ENCODE measurements at regions not wholly inside any gene's neighbourhood (a gene's known extent, or its start where the extent isn't known, plus 50 kb on each side); places are given as distances from the start of the nearest gene placed in this dataset.

DNA sequence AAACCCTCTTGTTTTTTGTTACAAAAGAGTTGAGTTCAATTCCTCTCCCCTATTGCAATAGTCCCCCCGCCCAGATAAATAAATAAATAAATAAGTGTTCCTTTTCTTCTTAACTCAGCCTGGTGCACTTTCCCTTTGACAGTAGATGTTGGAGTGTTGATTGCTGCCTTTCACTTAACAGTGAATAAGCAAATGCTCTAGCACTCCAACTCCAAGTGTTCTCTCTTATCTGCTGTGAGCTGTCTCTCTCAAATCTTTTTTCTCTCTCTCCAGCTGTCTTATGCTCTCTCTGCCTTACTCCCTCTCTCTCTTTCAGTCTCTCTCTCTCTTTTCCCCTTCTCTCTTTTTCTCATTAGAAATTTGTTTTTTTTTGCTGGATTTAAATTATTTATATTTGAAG is 216.7 kb downstream of the TMX3 start:
- TF ChIP-seq, protein P1, sequence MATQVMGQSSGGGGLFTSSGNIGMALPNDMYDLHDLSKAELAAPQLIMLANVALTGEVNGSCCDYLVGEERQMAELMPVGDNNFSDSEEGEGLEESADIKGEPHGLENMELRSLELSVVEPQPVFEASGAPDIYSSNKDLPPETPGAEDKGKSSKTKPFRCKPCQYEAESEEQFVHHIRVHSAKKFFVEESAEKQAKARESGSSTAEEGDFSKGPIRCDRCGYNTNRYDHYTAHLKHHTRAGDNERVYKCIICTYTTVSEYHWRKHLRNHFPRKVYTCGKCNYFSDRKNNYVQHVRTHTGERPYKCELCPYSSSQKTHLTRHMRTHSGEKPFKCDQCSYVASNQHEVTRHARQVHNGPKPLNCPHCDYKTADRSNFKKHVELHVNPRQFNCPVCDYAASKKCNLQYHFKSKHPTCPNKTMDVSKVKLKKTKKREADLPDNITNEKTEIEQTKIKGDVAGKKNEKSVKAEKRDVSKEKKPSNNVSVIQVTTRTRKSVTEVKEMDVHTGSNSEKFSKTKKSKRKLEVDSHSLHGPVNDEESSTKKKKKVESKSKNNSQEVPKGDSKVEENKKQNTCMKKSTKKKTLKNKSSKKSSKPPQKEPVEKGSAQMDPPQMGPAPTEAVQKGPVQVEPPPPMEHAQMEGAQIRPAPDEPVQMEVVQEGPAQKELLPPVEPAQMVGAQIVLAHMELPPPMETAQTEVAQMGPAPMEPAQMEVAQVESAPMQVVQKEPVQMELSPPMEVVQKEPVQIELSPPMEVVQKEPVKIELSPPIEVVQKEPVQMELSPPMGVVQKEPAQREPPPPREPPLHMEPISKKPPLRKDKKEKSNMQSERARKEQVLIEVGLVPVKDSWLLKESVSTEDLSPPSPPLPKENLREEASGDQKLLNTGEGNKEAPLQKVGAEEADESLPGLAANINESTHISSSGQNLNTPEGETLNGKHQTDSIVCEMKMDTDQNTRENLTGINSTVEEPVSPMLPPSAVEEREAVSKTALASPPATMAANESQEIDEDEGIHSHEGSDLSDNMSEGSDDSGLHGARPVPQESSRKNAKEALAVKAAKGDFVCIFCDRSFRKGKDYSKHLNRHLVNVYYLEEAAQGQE (IDR thresholded peaks at IDR 0.05; ENCODE audit: insufficient read depth in 1 of 2, low read depth in 2 of 2, low read length in 2 of 2), result no peak
- no peak for TF ChIP-seq FOXP2 (optimal IDR thresholded peaks at IDR 0.05; ENCODE audit: borderline replicate concordance, extremely low read depth, extremely low read length, insufficient read depth)
- no peak for TF ChIP-seq POLR2AphosphoS5 (IDR thresholded peaks at IDR 0.05; ENCODE audit: low read depth, low read length)
- TF ChIP-seq TAF1 (IDR thresholded peaks at IDR 0.05; ENCODE audit: borderline replicate concordance, insufficient read depth, low read length), result no peak
- TF ChIP-seq SIN3A (IDR thresholded peaks at IDR 0.05; ENCODE audit: borderline replicate concordance, insufficient read depth, low read length), result no peak

DNA sequence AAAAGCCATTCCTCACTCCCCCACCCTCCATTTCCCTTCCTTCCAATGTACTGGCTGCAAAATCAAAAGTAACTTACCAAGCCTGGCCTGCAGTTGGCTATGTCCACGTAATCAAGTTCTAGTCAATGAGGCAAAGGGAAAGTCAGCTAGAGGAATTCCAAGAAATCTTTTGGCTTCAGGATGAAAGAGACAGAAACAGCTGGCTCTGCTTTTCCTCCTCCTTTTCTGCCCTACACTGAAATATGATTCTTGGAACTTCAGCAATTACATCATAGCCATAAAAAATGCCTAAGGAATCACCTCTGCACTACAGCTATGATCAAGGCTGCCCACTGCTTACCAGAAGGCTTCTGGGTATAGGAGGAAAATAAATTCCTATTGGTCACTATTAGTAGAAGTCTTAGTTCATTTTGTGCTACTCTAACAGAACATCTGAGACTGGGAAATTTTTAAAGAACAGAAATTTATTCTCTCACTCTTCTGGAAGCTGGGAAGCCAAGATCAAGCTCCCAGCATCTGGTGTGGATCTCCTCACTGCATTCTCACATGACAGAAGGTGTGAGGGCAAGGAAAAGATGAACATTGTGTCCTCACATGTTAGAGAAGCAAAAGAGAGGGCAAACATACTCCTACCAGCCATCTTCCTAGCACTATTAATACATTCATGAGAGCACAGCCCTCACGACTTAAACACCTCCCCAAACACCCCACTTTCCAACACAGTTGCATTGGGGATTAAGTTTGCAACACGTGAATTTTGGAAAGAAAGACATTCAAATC is 219.9 kb downstream of the TMX3 start:
- TF ChIP-seq POLR2AphosphoS5 (IDR thresholded peaks at IDR 0.05; ENCODE audit: low read depth, low read length), result no peak
- no peak for TF ChIP-seq SIN3A (IDR thresholded peaks at IDR 0.05; ENCODE audit: borderline replicate concordance, insufficient read depth, low read length)
- TF ChIP-seq FOXP2 (optimal IDR thresholded peaks at IDR 0.05; ENCODE audit: borderline replicate concordance, extremely low read depth, extremely low read length, insufficient read depth), result no peak
- TF ChIP-seq TAF1 (IDR thresholded peaks at IDR 0.05; ENCODE audit: borderline replicate concordance, insufficient read depth, low read length), result no peak
- TF ChIP-seq, protein P1 (IDR thresholded peaks at IDR 0.05; ENCODE audit: insufficient read depth in 1 of 2, low read depth in 2 of 2, low read length in 2 of 2), result no peak

GRCh38 chr18:68489013-68489792 is 225.7 kb downstream of the TMX3 start:
- TF ChIP-seq POLR2AphosphoS5 (IDR thresholded peaks at IDR 0.05; ENCODE audit: low read depth, low read length), result no peak
- TF ChIP-seq, protein P1 (IDR thresholded peaks at IDR 0.05; ENCODE audit: insufficient read depth in 1 of 2, low read depth in 2 of 2, low read length in 2 of 2), result no peak
- no peak for TF ChIP-seq SIN3A (IDR thresholded peaks at IDR 0.05; ENCODE audit: borderline replicate concordance, insufficient read depth, low read length)
- TF ChIP-seq TAF1 (IDR thresholded peaks at IDR 0.05; ENCODE audit: borderline replicate concordance, insufficient read depth, low read length), result no peak
- no peak for TF ChIP-seq FOXP2 (optimal IDR thresholded peaks at IDR 0.05; ENCODE audit: borderline replicate concordance, extremely low read depth, extremely low read length, insufficient read depth)

GRCh38 chr18:68484241-68484640 is 230.7 kb downstream of the TMX3 start:
- TF ChIP-seq SIN3A (IDR thresholded peaks at IDR 0.05; ENCODE audit: borderline replicate concordance, insufficient read depth, low read length) (no peak), POLR2AphosphoS5 (IDR thresholded peaks at IDR 0.05; ENCODE audit: low read depth, low read length) (no peak), FOXP2 (optimal IDR thresholded peaks at IDR 0.05; ENCODE audit: borderline replicate concordance, extremely low read depth, extremely low read length, insufficient read depth) (no peak)

DNA sequence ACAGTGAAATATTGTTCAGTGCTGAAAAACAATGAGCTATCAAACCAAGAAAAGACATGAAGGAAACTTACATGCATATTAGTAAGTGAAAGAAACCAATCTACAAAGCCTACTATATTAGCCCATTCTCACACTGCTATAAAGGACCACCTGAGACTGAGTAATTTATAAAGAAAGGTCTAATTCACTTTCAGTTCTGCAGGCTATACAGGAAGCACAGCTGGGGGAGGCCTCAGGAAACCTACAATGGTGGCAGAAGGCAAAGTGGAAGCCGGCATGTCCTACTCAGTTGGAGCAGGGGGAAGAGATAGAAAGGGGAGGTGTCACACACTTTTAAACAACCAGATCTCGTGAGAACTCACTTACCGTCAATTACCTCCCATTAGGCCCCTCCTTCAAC is 232.1 kb downstream of the TMX3 start:
- TF ChIP-seq POLR2AphosphoS5 (IDR thresholded peaks at IDR 0.05; ENCODE audit: low read depth, low read length) (no peak), TAF1 (IDR thresholded peaks at IDR 0.05; ENCODE audit: borderline replicate concordance, insufficient read depth, low read length) (no peak), SIN3A (IDR thresholded peaks at IDR 0.05; ENCODE audit: borderline replicate concordance, insufficient read depth, low read length) (no peak), FOXP2 (optimal IDR thresholded peaks at IDR 0.05; ENCODE audit: borderline replicate concordance, extremely low read depth, extremely low read length, insufficient read depth) (no peak)
- TF ChIP-seq, protein P1 (IDR thresholded peaks at IDR 0.05; ENCODE audit: insufficient read depth in 1 of 2, low read depth in 2 of 2, low read length in 2 of 2), result no peak
